Lung (tissue), 11 donors: ENCODE measurements at regions not wholly inside any gene's neighbourhood (a gene's known extent, or its start where the extent isn't known, plus 50 kb on each side); places are given as distances from the start of the nearest gene placed in this dataset.
A peak's percentile ranks its signal among the peaks of the same experiment; 100 is the strongest.

Experiments used
- ATAC-seq: fragments of 200-7000 bp; cut with Tn5 transposase; one replicate; pipeline ENCODE4 v1.9.1; 2020; ENCODE audit warnings: moderate number of reproducible peaks; ENCODE audit not compliant: insufficient read depth, low FRiP score
- DNase-seq, 3 donors: peaks; one replicate each; pipeline ENCODE4 v3.0.0-alpha.2; 2013 to 2017
- H3K27ac ChIP-seq, 2 donors: one replicate each; pipeline ENCODE4 v1.5.1; 2013; ENCODE audit warnings: mild to moderate bottlenecking in 2 of 2, moderate library complexity in 2 of 2, control low read depth in 1 of 2, inconsistent platforms in 1 of 2, low read depth in 1 of 2, low read length in 1 of 2
- H3K27me3 ChIP-seq, 3 donors: one replicate each; pipeline ENCODE4 v1.5.1; 2013; ENCODE audit warnings: low read length in 2 of 3; ENCODE audit not compliant: control insufficient read depth in 3 of 3, insufficient read depth in 3 of 3
- H3K36me3 ChIP-seq, 4 donors: one replicate each; pipeline ENCODE4 v1.5.1; 2013; ENCODE audit warnings: low read length in 4 of 4, mild to moderate bottlenecking in 1 of 4, moderate library complexity in 1 of 4; ENCODE audit not compliant: control insufficient read depth in 4 of 4, insufficient read depth in 4 of 4
- H3K4me1 ChIP-seq, 5 donors: one replicate each; pipeline ENCODE4 v1.5.1; 2013; ENCODE audit warnings: low read length in 5 of 5, mild to moderate bottlenecking in 2 of 5, moderate library complexity in 1 of 5; ENCODE audit not compliant: control insufficient read depth in 5 of 5, insufficient read depth in 5 of 5
- H3K4me3 ChIP-seq: one replicate; pipeline ENCODE4 v1.5.1; 2013; ENCODE audit warnings: mild to moderate bottlenecking, control low read depth, moderate library complexity
- H3K9ac ChIP-seq, 2 donors: one replicate each; pipeline ENCODE4 v1.5.1; 2013; ENCODE audit warnings: low read length in 2 of 2, control low read depth in 1 of 2; ENCODE audit not compliant: insufficient read depth in 1 of 2
- H3K9me3 ChIP-seq, 4 donors: one replicate each; pipeline ENCODE4 v1.5.1; 2013; ENCODE audit warnings: low read length in 3 of 4, mild to moderate bottlenecking in 1 of 4, moderate library complexity in 1 of 4; ENCODE audit not compliant: control insufficient read depth in 4 of 4, insufficient read depth in 3 of 4
- CTCF ChIP-seq: IDR thresholded peaks from 2 replicates; pipeline ENCODE4 v1.5.1; 2012; ENCODE audit warnings: mild to moderate bottlenecking; ENCODE audit errors: control extremely low read depth, extremely low read depth
- WGBS, 2 donors: extraction: QIAGEN DNeasy Blood & Tissue Kit; methylation state at CpG; one replicate each; pipeline ENCODE4 v1.1.7; 2013; 5-methylcytosine and 5-hydroxymethylcytosine counted together
- donor health status: control.
- donor health status: control.
- donor health status: Bipolar disorder and iron deficiency.
- donor health status: healthy.
- donor health status: DM: yes; HTN: yes; CAD: no.

DNA sequence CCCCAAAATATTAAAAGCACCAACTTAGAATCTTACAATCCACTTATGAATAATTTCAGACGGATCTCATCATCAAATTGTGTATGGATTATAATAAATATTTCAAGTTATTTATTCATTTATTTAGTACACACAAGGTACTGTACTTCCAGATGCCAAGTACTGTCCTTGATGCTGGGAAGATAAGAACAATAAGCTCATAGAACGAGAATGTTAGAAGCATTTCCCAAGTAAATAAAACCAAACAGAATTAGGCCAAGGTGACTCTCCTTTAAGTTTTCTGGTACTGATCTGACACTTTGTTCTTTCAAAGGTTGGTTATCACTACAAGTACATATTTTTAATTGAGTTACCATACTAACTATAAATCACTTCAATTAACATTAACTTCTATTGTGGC lies 416.1 kb upstream of the ETAA1 start:
- no peak for ATAC-seq
- WGBS, 2 donors = 60 to 85% methylated on average over 2 of the region's 2 CpGs
- no peak for DNase-seq
- Histone ChIP-seq H3K4me3 (no peak overlapping the region), H3K9ac (no peak overlapping the region), H3K27me3 (no peaks in the 10 kb centered on the region), H3K36me3 (no peaks in the 10 kb centered on the region), H3K4me1 (peaks cover 0 to 13% (median under 1%) of the 10 kb centered on the region in 5 donors), H3K9me3 (no peaks in the 10 kb centered on the region), H3K27ac (no peak overlapping the region)
- no peak for TF ChIP-seq CTCF

DNA sequence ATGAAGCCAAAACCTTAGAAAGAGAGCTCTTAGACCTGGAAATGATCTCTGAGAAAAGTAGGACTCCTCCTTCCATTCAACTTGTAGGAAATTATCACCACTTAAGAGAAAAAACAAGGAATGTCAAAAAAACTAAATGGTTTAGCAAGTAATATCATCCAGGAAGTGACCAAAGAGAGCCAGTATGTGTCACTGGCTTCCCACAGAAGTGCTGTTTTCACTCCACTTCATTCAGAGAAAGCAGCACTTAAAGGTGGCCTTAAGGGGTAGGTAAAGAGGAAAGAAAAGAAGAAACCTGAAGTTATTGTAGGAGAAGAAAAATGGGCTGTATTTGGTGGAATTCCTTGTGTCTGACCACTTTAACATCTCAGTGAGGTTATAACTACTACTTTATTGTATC lies 414.4 kb upstream of the ETAA1 start:
- Histone ChIP-seq H3K9me3 (no peaks in the 10 kb centered on the region), H3K9ac (no peak overlapping the region), H3K27ac (no peak overlapping the region), H3K27me3 (no peaks in the 10 kb centered on the region), H3K4me3 (no peak overlapping the region), H3K4me1 (peaks cover 0 to 30% (median 6%) of the 10 kb centered on the region in 5 donors), H3K36me3 (no peaks in the 10 kb centered on the region)
- DNase-seq = no peak
- TF ChIP-seq CTCF = no peak
- ATAC-seq = peak; percentile 41

GRCh38 chr2:66984864-66985263 lies 412.3 kb upstream of the ETAA1 start:
- Histone ChIP-seq H3K4me3 (no peak overlapping the region), H3K4me1 (peaks cover 0 to 34% (median 6%) of the 10 kb centered on the region in 5 donors), H3K27ac (no peak overlapping the region), H3K9me3 (no peaks in the 10 kb centered on the region), H3K36me3 (no peaks in the 10 kb centered on the region), H3K27me3 (no peaks in the 10 kb centered on the region), H3K9ac (no peak overlapping the region)
- no peak for ATAC-seq
- no peak for DNase-seq
- TF ChIP-seq CTCF = no peak

DNA sequence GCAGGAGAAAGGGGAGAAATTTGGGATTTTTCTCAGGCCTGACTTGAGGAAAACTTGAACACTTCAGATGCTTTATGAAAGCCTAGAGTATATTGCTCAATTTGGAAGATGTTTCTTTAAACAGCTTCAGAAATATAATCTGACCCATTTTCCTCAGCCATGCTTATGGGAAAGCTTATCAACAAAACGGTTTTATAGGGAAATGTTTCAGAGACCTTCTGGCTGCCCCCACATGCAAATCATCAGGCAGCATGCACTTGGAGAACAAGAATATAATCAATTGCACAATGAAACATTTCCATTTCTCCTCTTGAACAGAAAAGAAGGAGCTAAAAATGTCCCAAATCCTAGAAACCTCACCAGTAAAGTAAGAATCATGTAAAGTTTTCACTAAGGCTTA lies 411.2 kb upstream of the ETAA1 start:
- no peak for TF ChIP-seq CTCF
- H3K4me3 ChIP-seq = no peak overlapping the region
- no peak for ATAC-seq
- H3K36me3 ChIP-seq = no peaks in the 10 kb centered on the region
- H3K9me3 ChIP-seq = no peaks in the 10 kb centered on the region
- peak; percentile 33 to 91 (median 82) for DNase-seq
- no peak overlapping the region for H3K9ac ChIP-seq
- peaks cover 0 to 39% (median 6%) of the 10 kb centered on the region in 5 donors for H3K4me1 ChIP-seq
- no peaks in the 10 kb centered on the region for H3K27me3 ChIP-seq
- WGBS, 2 donors = 41 to 58% methylated on average over 1 of the region's 1 CpG
- H3K27ac ChIP-seq = no peak overlapping the region
